ENCODE measurements at regions not wholly inside any gene's neighbourhood (a gene's known extent, or its start where the extent isn't known, plus 50 kb on each side); places are given as distances from the start of the nearest gene placed in this dataset.

- no peak for TF ChIP-seq REST (IDR thresholded peaks at IDR 0.05; ENCODE audit: unreplicated experiment)
- no peak for TF ChIP-seq ETS1 (IDR thresholded peaks at IDR 0.05)
- TF ChIP-seq CREB1 (CRISPR knock-in tag; IDR thresholded peaks at IDR 0.05; ENCODE audit: low read depth), result no peak
- TF ChIP-seq JUNB (IDR thresholded peaks at IDR 0.05; ENCODE audit: unreplicated experiment), result no peak
- TF ChIP-seq STAT1 (IDR thresholded peaks at IDR 0.05; ENCODE audit: unreplicated experiment), result no peak
- no peak for TF ChIP-seq ZNF114 (CRISPR knock-in tag; IDR thresholded peaks at IDR 0.05)
Measured at GRCh38 chr1:209045331-209046057, 538.0 kb upstream of the CAMK1G start (continued).

- no peaks in the 10 kb centered on the region for H3F3A ChIP-seq (replicated peaks; ENCODE audit: low read depth)
- H3K4me1 Mint-ChIP-seq, result peaks cover 5% of the 10 kb centered on the region; the same call in 2 of the 3 replicates
- H3K9me3 Mint-ChIP-seq, result no peaks in the 10 kb centered on the region
- no peaks in the 10 kb centered on the region for H3K9me2 ChIP-seq (ENCODE audit: insufficient read depth)
- DNase-seq (ENCODE audit: low spot score), result no peak
- H2AFZ ChIP-seq, result no peak overlapping the region
- no peak overlapping the region for H3K4me3 Mint-ChIP-seq
- TF ChIP-seq EZH2 (IDR thresholded peaks at IDR 0.05; ENCODE audit: low read depth, unreplicated experiment), result no peak
- TF ChIP-seq EZH2phosphoT487 (IDR thresholded peaks at IDR 0.05; ENCODE audit: unreplicated experiment), result no peak
- TF ChIP-seq POLR2AphosphoS5 (IDR thresholded peaks at IDR 0.05; ENCODE audit: low read depth), result no peak
- H4K20me1 ChIP-seq (replicated peaks; ENCODE audit: insufficient read depth), result no peaks in the 10 kb centered on the region
- H3K79me2 ChIP-seq (replicated peaks; ENCODE audit: insufficient read depth), result no peaks in the 10 kb centered on the region
- no peak for ATAC-seq
- no peaks in the 10 kb centered on the region for H3K36me3 ChIP-seq (ENCODE audit: insufficient read depth)
- H3K27ac Mint-ChIP-seq, result no peak overlapping the region
- H3K27me3 ChIP-seq (ENCODE audit: insufficient read depth), result peaks cover 14% of the 10 kb centered on the region
- no peak overlapping the region for H3K27ac ChIP-seq (ENCODE audit: low read depth)
- H3K27me3 Mint-ChIP-seq (ENCODE audit: insufficient read depth, low read depth, poor library complexity), result peaks cover 11% of the 10 kb centered on the region
- H3K36me3 Mint-ChIP-seq (ENCODE audit: low read depth), result no peaks in the 10 kb centered on the region
- no peak overlapping the region for H3K4me3 ChIP-seq
- no peak overlapping the region for H3K4me2 ChIP-seq
- H3K4me1 ChIP-seq (ENCODE audit: insufficient read depth), result peaks cover 4% of the 10 kb centered on the region; the same call in 1 of the 2 replicates
Measured at GRCh38 chr1:209046058-209046417, 537.5 kb upstream of the CAMK1G start.

GRCh38 chr1:209046935-209047334 is 536.6 kb upstream of the CAMK1G start:
- DNase-seq (ENCODE audit: low spot score) (no peak), ATAC-seq (no peak)
- Histone ChIP-seq H3K9me2 (ENCODE audit: insufficient read depth) (no peaks in the 10 kb centered on the region), H3K27me3 (ENCODE audit: insufficient read depth) (peaks cover 15% of the 10 kb centered on the region), H3K79me2 (replicated peaks; ENCODE audit: insufficient read depth) (no peaks in the 10 kb centered on the region), H3K4me3 (no peak overlapping the region), H3F3A (replicated peaks; ENCODE audit: low read depth) (no peaks in the 10 kb centered on the region), H4K20me1 (replicated peaks; ENCODE audit: insufficient read depth) (no peaks in the 10 kb centered on the region), H3K27ac (ENCODE audit: low read depth) (no peak overlapping the region), H3K4me1 (ENCODE audit: insufficient read depth) (peaks cover 4% of the 10 kb centered on the region; the same call in 1 of the 2 replicates), H3K4me2 (no peak overlapping the region), H3K36me3 (ENCODE audit: insufficient read depth) (no peaks in the 10 kb centered on the region), H2AFZ (no peak overlapping the region)
- Mint-ChIP-seq H3K36me3 (ENCODE audit: low read depth) (no peaks in the 10 kb centered on the region), H3K27me3 (ENCODE audit: insufficient read depth, low read depth, poor library complexity) (peaks cover 11% of the 10 kb centered on the region), H3K27ac (no peak overlapping the region), H3K4me3 (no peak overlapping the region), H3K9me3 (no peaks in the 10 kb centered on the region), H3K4me1 (peaks cover 5% of the 10 kb centered on the region)
- TF ChIP-seq POLR2AphosphoS5 (IDR thresholded peaks at IDR 0.05; ENCODE audit: low read depth), result no peak
- no peak for TF ChIP-seq REST (IDR thresholded peaks at IDR 0.05; ENCODE audit: unreplicated experiment)
- no peak for TF ChIP-seq CREB1 (CRISPR knock-in tag; IDR thresholded peaks at IDR 0.05; ENCODE audit: low read depth)
- TF ChIP-seq ZNF114 (CRISPR knock-in tag; IDR thresholded peaks at IDR 0.05), result no peak

All from GM23338 (cell line).